Muscle layer of duodenum (tissue), 2 donors: ENCODE measurements at regions not wholly inside any gene's neighbourhood (a gene's known extent, or its start where the extent isn't known, plus 50 kb on each side); places are given as distances from the start of the nearest gene placed in this dataset.

Experiments
- H3K27ac ChIP-seq: one replicate; pipeline ENCODE4 v1.7.0; 2013; ENCODE audit warnings: mild to moderate bottlenecking, low read length
- H3K27me3 ChIP-seq: one replicate; pipeline ENCODE4 v1.7.0; 2013; ENCODE audit warnings: low read depth, mild to moderate bottlenecking, control low read depth, low read length
- H3K36me3 ChIP-seq, 2 donors: one replicate each; pipeline ENCODE4 v1.7.0; 2013; ENCODE audit warnings: low read length in 2 of 2, control low read depth in 1 of 2, mild to moderate bottlenecking in 1 of 2; ENCODE audit not compliant: insufficient read depth in 2 of 2, control insufficient read depth in 1 of 2
- H3K4me1 ChIP-seq, 2 donors: one replicate each; pipeline ENCODE4 v1.7.0; 2013; ENCODE audit warnings: low read length in 2 of 2, mild to moderate bottlenecking in 2 of 2, control low read depth in 1 of 2, moderate library complexity in 1 of 2; ENCODE audit not compliant: insufficient read depth in 2 of 2, control insufficient read depth in 1 of 2
- H3K4me3 ChIP-seq, 2 donors: one replicate each; pipeline ENCODE4 v1.7.0; 2013; ENCODE audit warnings: low read length in 2 of 2, low read depth in 1 of 2, mild to moderate bottlenecking in 1 of 2
- H3K9me3 ChIP-seq, 2 donors: one replicate each; pipeline ENCODE4 v1.7.0; 2013; ENCODE audit warnings: low read length in 2 of 2, control low read depth in 1 of 2, mild to moderate bottlenecking in 1 of 2; ENCODE audit not compliant: control insufficient read depth in 1 of 2
- donor health status: healthy.

GRCh38 chr1:37305841-37306240 is 168.5 kb upstream of the ZC3H12A start:
- Histone ChIP-seq H3K4me3 (no peak overlapping the region), H3K27ac (no peak overlapping the region)

GRCh38 chr1:37306461-37306860 is 167.9 kb upstream of the ZC3H12A start:
- Histone ChIP-seq H3K36me3 (no peaks in the 10 kb centered on the region), H3K27ac (no peak overlapping the region), H3K9me3 (no peaks in the 10 kb centered on the region), H3K27me3 (no peaks in the 10 kb centered on the region), H3K4me1 (peaks cover 0 to 7% of the 10 kb centered on the region in 2 donors), H3K4me3 (no peak overlapping the region)

More at GRCh38 chr1:37305841-37306240, 168.5 kb upstream of the ZC3H12A start:
- no peaks in the 10 kb centered on the region for H3K9me3 ChIP-seq
- H3K4me1 ChIP-seq: peaks cover 0 to 7% of the 10 kb centered on the region in 2 donors
- no peaks in the 10 kb centered on the region for H3K36me3 ChIP-seq
- no peaks in the 10 kb centered on the region for H3K27me3 ChIP-seq

GRCh38 chr1:37306871-37307270 is 167.5 kb upstream of the ZC3H12A start:
- Histone ChIP-seq H3K27ac (no peak overlapping the region), H3K4me1 (peaks cover 0 to 7% of the 10 kb centered on the region in 2 donors), H3K4me3 (no peak overlapping the region), H3K36me3 (no peaks in the 10 kb centered on the region), H3K27me3 (no peaks in the 10 kb centered on the region), H3K9me3 (no peaks in the 10 kb centered on the region)

- Histone ChIP-seq H3K36me3 (no peaks in the 10 kb centered on the region), H3K4me3 (no peak overlapping the region), H3K27ac (no peak overlapping the region), H3K4me1 (peaks cover 0 to 7% of the 10 kb centered on the region in 2 donors), H3K9me3 (no peaks in the 10 kb centered on the region), H3K27me3 (peaks cover 4% of the 10 kb centered on the region)
These were observed 166.1 kb upstream of the ZC3H12A start for GRCh38 chr1:37308031-37308960.

- peaks cover 0 to 7% of the 10 kb centered on the region in 2 donors for H3K4me1 ChIP-seq
- no peaks in the 10 kb centered on the region for H3K9me3 ChIP-seq
- H3K4me3 ChIP-seq: no peak overlapping the region
- H3K27ac ChIP-seq: no peak overlapping the region
- no peaks in the 10 kb centered on the region for H3K36me3 ChIP-seq
- H3K27me3 ChIP-seq: peaks cover 11% of the 10 kb centered on the region
These were observed 164.8 kb upstream of the ZC3H12A start for GRCh38 chr1:37309574-37309973.

- H3K27me3 ChIP-seq: peaks cover 15% of the 10 kb centered on the region
These were observed 164.3 kb upstream of the ZC3H12A start for GRCh38 chr1:37310064-37310463.

GRCh38 chr1:37315371-37315846 is 159.0 kb upstream of the ZC3H12A start:
- no peak overlapping the region for H3K4me3 ChIP-seq
- peaks cover 0 to 10% of the 10 kb centered on the region in 2 donors for H3K4me1 ChIP-seq
- no peaks in the 10 kb centered on the region for H3K36me3 ChIP-seq
- no peak overlapping the region for H3K27ac ChIP-seq
- H3K9me3 ChIP-seq: no peaks in the 10 kb centered on the region
- peaks cover 51% of the 10 kb centered on the region for H3K27me3 ChIP-seq

More at GRCh38 chr1:37310064-37310463, 164.3 kb upstream of the ZC3H12A start:
- H3K4me1 ChIP-seq: peaks cover 0 to 7% of the 10 kb centered on the region in 2 donors
- no peaks in the 10 kb centered on the region for H3K36me3 ChIP-seq
- no peaks in the 10 kb centered on the region for H3K9me3 ChIP-seq
- H3K4me3 ChIP-seq: no peak overlapping the region
- no peak overlapping the region for H3K27ac ChIP-seq

- H3K27ac ChIP-seq: no peak overlapping the region
- peak overlapping the region in 1 of 2 donors; percentile 9 for H3K4me3 ChIP-seq
- H3K36me3 ChIP-seq: no peaks in the 10 kb centered on the region
- peaks cover 0 to 10% of the 10 kb centered on the region in 2 donors for H3K4me1 ChIP-seq
- H3K9me3 ChIP-seq: no peaks in the 10 kb centered on the region
- H3K27me3 ChIP-seq: peaks cover 50% of the 10 kb centered on the region
These were observed 156.4 kb upstream of the ZC3H12A start for GRCh38 chr1:37317870-37318467.

- Histone ChIP-seq H3K27ac (no peak overlapping the region), H3K9me3 (peaks cover under 1 to 1% of the 10 kb centered on the region in 2 donors), H3K36me3 (no peaks in the 10 kb centered on the region), H3K4me1 (peaks cover 0 to 10% of the 10 kb centered on the region in 2 donors), H3K4me3 (no peak overlapping the region), H3K27me3 (peaks cover 45% of the 10 kb centered on the region)
These were observed 155.9 kb upstream of the ZC3H12A start for GRCh38 chr1:37318490-37318889.

GRCh38 chr1:37319284-37319683 is 155.1 kb upstream of the ZC3H12A start:
- Histone ChIP-seq H3K4me3 (no peak overlapping the region), H3K9me3 (peaks cover 4 to 5% of the 10 kb centered on the region in 2 donors), H3K4me1 (peaks cover 0 to 10% of the 10 kb centered on the region in 2 donors), H3K27me3 (peaks cover 44% of the 10 kb centered on the region), H3K36me3 (no peaks in the 10 kb centered on the region), H3K27ac (no peak overlapping the region)
